Naive thymus-derived CD4-positive, alpha-beta T cell (primary cell): ENCODE measurements at regions not wholly inside any gene's neighbourhood (a gene's known extent, or its start where the extent isn't known, plus 50 kb on each side); places are given as distances from the start of the nearest gene placed in this dataset.

Source experiments
- ATAC-seq: fragments of 150-1000 bp; cut with Tn5 transposase; 2 replicates; pipeline ENCODE4 v1.10.0; 2021; ENCODE audit warnings: mild to moderate bottlenecking, moderate library complexity
- CTCF ChIA-PET: fragments of 350-600 bp; sonication (Branson Sonifier 250); formaldehyde crosslinking; loops from one replicate; lab custom pipeline; 2021; ENCODE audit warnings: antibody characterized with exemption; lab: Charles Lee
- POLR2A ChIA-PET: fragments of 350-600 bp; sonication (Branson Sonifier 250); formaldehyde crosslinking; loops from one replicate; lab custom pipeline; 2021; ENCODE audit warnings: antibody characterized with exemption, inconsistent platforms; lab: Charles Lee
- DNase-seq, 9 donors: peaks; one replicate each; pipeline versions ENCODE4 v3.0.0 to v3.0.0-alpha.2; 2020 to 2022; ENCODE audit warnings: mixed read lengths in 1 of 9
- H3K27ac ChIP-seq: one replicate; pipeline ENCODE4 v1.7.0; 2013; ENCODE audit warnings: mild to moderate bottlenecking, low read depth, low read length, moderate library complexity
- H3K27me3 ChIP-seq, 2 donors: one replicate each; pipeline ENCODE4 v1.7.0; 2013; ENCODE audit warnings: low read length in 2 of 2, mild to moderate bottlenecking in 2 of 2, moderate library complexity in 2 of 2; ENCODE audit not compliant: control insufficient read depth in 2 of 2, insufficient read depth in 2 of 2
- H3K36me3 ChIP-seq, 3 experiments: 1 replicate in 2 of 3; 2 replicates in 1 of 3; pipeline ENCODE4 v1.7.0; 2013; ENCODE audit warnings: low read length in 3 of 3, mild to moderate bottlenecking in 3 of 3, moderate library complexity in 1 of 3; ENCODE audit not compliant: insufficient read depth in 3 of 3, control insufficient read depth in 2 of 3
- H3K4me1 ChIP-seq, 2 donors: one replicate each; pipeline ENCODE4 v1.7.0; 2013; ENCODE audit warnings: low read length in 2 of 2, mild to moderate bottlenecking in 2 of 2, moderate library complexity in 1 of 2; ENCODE audit not compliant: control insufficient read depth in 2 of 2, insufficient read depth in 2 of 2
- H3K4me3 ChIP-seq: 2 replicates; pipeline ENCODE4 v1.7.0; 2013; ENCODE audit warnings: mild to moderate bottlenecking, low read length
- H3K9me3 ChIP-seq, 3 experiments: 1 replicate in 2 of 3; 2 replicates in 1 of 3; pipeline ENCODE4 v1.7.0; 2013; ENCODE audit warnings: low read length in 3 of 3; ENCODE audit not compliant: control insufficient read depth in 2 of 3
- H3K27ac Mint-ChIP-seq, 9 donors: one replicate each; pipeline ENCODE4 v1.8.0; 2020 to 2022; ENCODE audit warnings: mixed read lengths in 9 of 9, mild to moderate bottlenecking in 8 of 9, moderate library complexity in 5 of 9, inconsistent platforms in 2 of 9
- H3K27me3 Mint-ChIP-seq, 5 donors: one replicate each; pipeline ENCODE4 v1.8.0; 2021 to 2022; ENCODE audit warnings: mixed read lengths in 5 of 5, mild to moderate bottlenecking in 1 of 5
- H3K36me3 Mint-ChIP-seq, 5 donors: one replicate each; pipeline ENCODE4 v1.8.0; 2020 to 2022; ENCODE audit warnings: mixed read lengths in 5 of 5, mild to moderate bottlenecking in 3 of 5, inconsistent platforms in 1 of 5
- H3K4me1 Mint-ChIP-seq, 7 donors: one replicate each; pipeline ENCODE4 v1.8.0; 2020 to 2022; ENCODE audit warnings: mixed read lengths in 7 of 7, mild to moderate bottlenecking in 3 of 7, inconsistent platforms in 1 of 7
- H3K4me3 Mint-ChIP-seq, 10 donors: one replicate each; pipeline ENCODE4 v1.8.0; 2020 to 2022; ENCODE audit warnings: mild to moderate bottlenecking in 10 of 10, mixed read lengths in 10 of 10, moderate library complexity in 6 of 10, inconsistent platforms in 2 of 10
- H3K9me3 Mint-ChIP-seq, 11 donors: one replicate each; pipeline ENCODE4 v1.8.0; 2020 to 2022; ENCODE audit warnings: mixed read lengths in 11 of 11, mild to moderate bottlenecking in 4 of 11, inconsistent platforms in 1 of 11, moderate library complexity in 1 of 11
- intact Hi-C, 2 donors: fragments of 100-400 bp; cut with micrococcal nuclease; formaldehyde crosslinking; loops; one replicate each; pipeline ENCODE4 v1.15.1; 2023

DNA sequence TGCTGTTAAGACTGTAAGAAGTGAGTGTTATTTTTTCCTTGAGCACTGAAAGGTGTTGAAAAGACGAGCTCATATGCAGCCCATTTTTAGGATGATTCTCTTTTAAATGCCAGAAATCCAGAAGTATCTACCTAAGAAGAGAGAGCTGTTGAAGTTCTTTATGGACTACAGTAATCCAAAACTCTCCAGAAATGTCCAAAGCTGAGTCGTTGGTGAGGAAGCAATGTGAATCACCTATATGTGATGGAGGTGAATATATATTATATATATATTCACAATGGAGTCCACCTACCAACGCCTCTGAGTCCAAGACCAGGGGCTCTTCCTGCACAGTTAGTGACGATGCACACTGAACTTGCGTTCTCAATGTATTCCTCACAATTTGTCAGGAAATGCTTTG is 252.7 kb upstream of the PITRM1 start:
- intact Hi-C loops: no loop called here

DNA sequence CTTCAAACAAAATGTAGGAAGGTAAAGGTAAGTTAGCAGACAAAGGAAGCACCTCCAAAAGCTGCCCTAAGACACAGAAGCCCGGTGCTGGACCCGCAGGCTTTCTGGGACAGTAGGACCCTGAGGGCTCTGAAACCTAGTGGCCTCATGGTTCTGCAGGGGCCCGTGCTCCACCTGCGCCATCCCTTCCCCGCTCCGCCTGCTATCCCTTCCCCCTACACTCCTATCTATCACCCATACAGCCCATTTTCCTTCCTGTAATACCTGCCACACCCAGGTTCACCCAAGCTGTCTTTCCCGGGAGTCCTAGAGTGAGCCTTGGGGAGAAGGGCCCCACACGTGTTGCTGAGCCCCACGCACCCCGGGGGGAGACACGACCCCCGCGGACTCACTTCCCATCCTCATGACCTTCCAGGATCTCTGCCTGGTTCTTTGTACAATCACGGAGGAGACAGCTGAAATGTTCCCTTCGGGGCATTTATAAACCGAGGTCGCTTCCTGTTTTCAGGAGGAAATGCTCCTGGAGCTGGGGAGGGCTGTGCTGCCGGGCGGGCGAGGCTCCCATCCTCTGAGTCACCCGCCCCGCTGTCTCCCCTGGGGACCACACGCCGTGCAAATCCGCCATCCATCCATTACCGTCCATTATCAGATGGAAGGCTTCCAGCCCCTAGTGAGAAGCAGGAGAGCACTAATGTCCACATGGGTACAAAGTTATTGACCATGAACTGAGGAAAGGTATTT is 251.7 kb upstream of the PITRM1 start:
- Mint-ChIP-seq H3K4me1 (peaks cover 8 to 51% (median 14%) of the 10 kb centered on the region in 7 donors), H3K9me3 (no peaks in the 10 kb centered on the region)
- peak; percentile 40 for ATAC-seq

More for the DNA sequence above, 252.7 kb upstream of the PITRM1 start:
- Mint-ChIP-seq H3K4me1 (peaks cover 0 to 41% (median 7%) of the 10 kb centered on the region in 7 donors), H3K9me3 (peaks cover 0 to 7% (median 0%) of the 10 kb centered on the region in 11 donors), H3K36me3 (no peaks in the 10 kb centered on the region), H3K27ac (no peak overlapping the region), H3K4me3 (no peak overlapping the region), H3K27me3 (peaks cover 4 to 27% (median 6%) of the 10 kb centered on the region in 5 donors)
- H3K4me3 ChIP-seq: no peak overlapping the region
- ATAC-seq: no peak
- H3K4me1 ChIP-seq: peaks cover under 1 to 1% of the 10 kb centered on the region in 2 donors
- DNase-seq: no peak
- CTCF ChIA-PET: no interaction called here
- POLR2A ChIA-PET: no interaction called here
- no peaks in the 10 kb centered on the region for H3K9me3 ChIP-seq
- no peaks in the 10 kb centered on the region for H3K36me3 ChIP-seq
- no peaks in the 10 kb centered on the region for H3K27me3 ChIP-seq
- H3K27ac ChIP-seq: no peak overlapping the region

DNA sequence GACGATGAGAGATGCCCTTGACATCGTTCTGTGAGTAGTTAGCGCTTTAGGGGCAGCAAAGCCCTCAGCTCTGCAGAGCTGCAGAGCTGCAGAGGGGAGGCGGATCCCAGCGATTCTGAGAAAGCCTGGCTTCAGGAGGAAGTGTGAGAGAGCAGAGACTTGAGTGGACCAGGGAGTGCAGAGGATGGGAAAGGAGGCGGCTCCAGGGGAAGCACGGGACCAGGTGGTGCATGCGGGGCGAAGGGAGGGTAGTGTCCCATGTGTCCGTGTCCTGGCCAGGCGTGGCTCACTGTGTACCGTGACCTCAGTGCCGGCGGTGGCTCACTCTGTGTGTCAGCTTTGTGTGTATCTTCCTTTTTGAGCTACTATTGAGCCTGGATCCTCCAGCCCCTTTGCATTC is 250.8 kb upstream of the PITRM1 start:
- DNase-seq: no peak
- no peak overlapping the region for H3K27ac Mint-ChIP-seq
- peaks cover 6 to 7% of the 10 kb centered on the region in 2 donors for H3K4me1 ChIP-seq
- no peak for ATAC-seq
- no peaks in the 10 kb centered on the region for H3K36me3 ChIP-seq
- H3K4me3 Mint-ChIP-seq: no peak overlapping the region
- H3K27me3 ChIP-seq: no peaks in the 10 kb centered on the region
- no peaks in the 10 kb centered on the region for H3K9me3 ChIP-seq
- H3K27me3 Mint-ChIP-seq: peaks cover 6 to 29% (median 12%) of the 10 kb centered on the region in 5 donors
- no peaks in the 10 kb centered on the region for H3K9me3 Mint-ChIP-seq
- H3K4me3 ChIP-seq: no peak overlapping the region
- peaks cover 8 to 55% (median 14%) of the 10 kb centered on the region in 7 donors for H3K4me1 Mint-ChIP-seq
- H3K27ac ChIP-seq: no peak overlapping the region
- ChIA-PET CTCF (no interaction called here), POLR2A (no interaction called here)
- intact Hi-C loops: loop anchor here in 1 of 2 donors (5.0 kb wide), 1 partner anchor 44 kb away; no protein-coding TSS in a partner anchor
- no peaks in the 10 kb centered on the region for H3K36me3 Mint-ChIP-seq

More for the DNA sequence above, 251.7 kb upstream of the PITRM1 start:
- Mint-ChIP-seq H3K27me3 (peaks cover 6 to 29% (median 10%) of the 10 kb centered on the region in 5 donors), H3K4me3 (no peak overlapping the region), H3K36me3 (no peaks in the 10 kb centered on the region), H3K27ac (peak overlapping the region in 1 of 9 donors; percentile 30)
- DNase-seq: no peak
- CTCF ChIA-PET: no interaction called here
- no peak overlapping the region for H3K4me3 ChIP-seq
- no peaks in the 10 kb centered on the region for H3K9me3 ChIP-seq
- intact Hi-C loops: loop anchor here in 1 of 2 donors (5.0 kb wide), 1 partner anchor 43 kb away; no protein-coding TSS in a partner anchor
- no peaks in the 10 kb centered on the region for H3K27me3 ChIP-seq
- H3K27ac ChIP-seq: no peak overlapping the region
- H3K36me3 ChIP-seq: no peaks in the 10 kb centered on the region
- H3K4me1 ChIP-seq: peaks cover 6 to 7% of the 10 kb centered on the region in 2 donors
- POLR2A ChIA-PET: no interaction called here

DNA sequence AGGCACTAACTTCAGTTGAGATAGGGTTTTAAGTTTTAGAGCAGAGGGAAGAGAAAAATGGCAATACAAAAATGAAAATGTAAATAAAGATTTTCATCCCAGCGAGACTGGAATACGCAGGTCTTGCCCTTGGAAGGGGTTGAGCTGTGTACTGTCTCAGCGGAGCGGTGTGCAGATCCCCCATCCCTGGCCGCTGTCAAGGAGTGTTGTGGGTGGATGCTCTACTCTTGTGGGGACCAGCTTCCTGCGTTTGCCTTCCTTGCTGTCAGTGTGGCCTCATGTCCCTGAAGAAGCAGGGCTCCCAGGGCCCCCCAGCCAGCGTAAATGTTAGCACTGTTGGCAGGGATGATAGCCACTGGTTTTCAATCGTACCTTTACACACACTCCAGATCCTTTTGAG is 249.7 kb upstream of the PITRM1 start:
- no peaks in the 10 kb centered on the region for H3K27me3 ChIP-seq
- Mint-ChIP-seq H3K9me3 (peaks cover 0 to 2% (median 0%) of the 10 kb centered on the region in 11 donors), H3K27me3 (peaks cover 6 to 29% (median 12%) of the 10 kb centered on the region in 5 donors), H3K36me3 (no peaks in the 10 kb centered on the region), H3K27ac (peak overlapping the region in 1 of 9 donors; percentile 40), H3K4me1 (peaks cover 8 to 57% (median 14%) of the 10 kb centered on the region in 7 donors), H3K4me3 (peak overlapping the region in 1 of 10 donors; percentile 24)
- DNase-seq (no peak), ATAC-seq (no peak)
- no peaks in the 10 kb centered on the region for H3K9me3 ChIP-seq
- H3K36me3 ChIP-seq: no peaks in the 10 kb centered on the region
- ChIA-PET POLR2A (no interaction called here), CTCF (no interaction called here)
- peaks cover 6 to 7% of the 10 kb centered on the region in 2 donors for H3K4me1 ChIP-seq
- intact Hi-C loops: loop anchor here in 1 of 2 donors (5.0 kb wide), 1 partner anchor 45 kb away; no protein-coding TSS in a partner anchor
- H3K27ac ChIP-seq: no peak overlapping the region
- no peak overlapping the region for H3K4me3 ChIP-seq

DNA sequence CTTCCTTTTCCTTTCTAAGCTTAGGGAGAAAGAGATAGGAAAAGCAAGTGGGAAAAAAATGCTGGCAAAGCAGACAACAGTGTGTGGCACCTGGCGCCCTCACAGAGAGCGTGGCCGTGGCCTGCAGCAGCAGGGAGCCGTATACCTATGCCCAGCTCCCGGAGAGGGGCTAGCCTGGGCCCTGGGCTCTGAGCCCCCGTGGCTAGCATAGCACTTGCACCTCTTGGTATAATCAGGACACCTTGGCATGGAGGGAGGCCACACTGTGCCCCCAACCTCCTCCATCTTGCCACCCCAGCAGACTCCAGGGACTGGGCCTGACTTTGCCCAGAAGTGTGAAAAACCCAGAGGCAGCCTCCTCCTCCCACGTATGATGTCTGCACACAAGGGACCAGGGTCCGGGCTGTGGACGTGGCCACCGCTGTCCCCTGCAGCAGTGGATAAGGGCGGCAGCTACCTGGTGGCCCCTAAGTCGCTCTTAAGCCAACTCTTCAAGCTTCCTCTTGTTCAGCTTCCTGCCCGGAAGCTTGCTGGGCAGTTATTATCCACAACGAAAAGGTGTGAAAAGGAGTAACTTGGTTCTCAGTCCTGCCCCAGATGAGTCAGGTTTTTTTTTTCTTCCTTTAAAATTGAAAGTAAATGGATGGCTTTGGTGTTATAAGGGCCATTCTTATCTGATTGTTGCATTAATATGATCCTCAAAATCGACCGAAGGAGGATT is 249.1 kb upstream of the PITRM1 start:
- H3K27me3 Mint-ChIP-seq: peaks cover 6 to 29% (median 12%) of the 10 kb centered on the region in 5 donors
- H3K4me3 Mint-ChIP-seq: no peak overlapping the region
- Histone ChIP-seq H3K27ac (no peak overlapping the region), H3K9me3 (no peaks in the 10 kb centered on the region), H3K4me3 (no peak overlapping the region), H3K36me3 (no peaks in the 10 kb centered on the region), H3K27me3 (no peaks in the 10 kb centered on the region), H3K4me1 (peaks cover 6 to 7% of the 10 kb centered on the region in 2 donors)
- H3K9me3 Mint-ChIP-seq: peaks cover 0 to 2% (median 0%) of the 10 kb centered on the region in 11 donors
- intact Hi-C loops: loop anchor here in 1 of 2 donors (5.0 kb wide), 1 partner anchor 46 kb away; no protein-coding TSS in a partner anchor
- POLR2A ChIA-PET: no interaction called here
- no peaks in the 10 kb centered on the region for H3K36me3 Mint-ChIP-seq
- DNase-seq: no peak
- CTCF ChIA-PET: no interaction called here
- ATAC-seq: peak; percentile 57
- H3K27ac Mint-ChIP-seq: no peak overlapping the region
- H3K4me1 Mint-ChIP-seq: peaks cover 8 to 57% (median 14%) of the 10 kb centered on the region in 7 donors

DNA sequence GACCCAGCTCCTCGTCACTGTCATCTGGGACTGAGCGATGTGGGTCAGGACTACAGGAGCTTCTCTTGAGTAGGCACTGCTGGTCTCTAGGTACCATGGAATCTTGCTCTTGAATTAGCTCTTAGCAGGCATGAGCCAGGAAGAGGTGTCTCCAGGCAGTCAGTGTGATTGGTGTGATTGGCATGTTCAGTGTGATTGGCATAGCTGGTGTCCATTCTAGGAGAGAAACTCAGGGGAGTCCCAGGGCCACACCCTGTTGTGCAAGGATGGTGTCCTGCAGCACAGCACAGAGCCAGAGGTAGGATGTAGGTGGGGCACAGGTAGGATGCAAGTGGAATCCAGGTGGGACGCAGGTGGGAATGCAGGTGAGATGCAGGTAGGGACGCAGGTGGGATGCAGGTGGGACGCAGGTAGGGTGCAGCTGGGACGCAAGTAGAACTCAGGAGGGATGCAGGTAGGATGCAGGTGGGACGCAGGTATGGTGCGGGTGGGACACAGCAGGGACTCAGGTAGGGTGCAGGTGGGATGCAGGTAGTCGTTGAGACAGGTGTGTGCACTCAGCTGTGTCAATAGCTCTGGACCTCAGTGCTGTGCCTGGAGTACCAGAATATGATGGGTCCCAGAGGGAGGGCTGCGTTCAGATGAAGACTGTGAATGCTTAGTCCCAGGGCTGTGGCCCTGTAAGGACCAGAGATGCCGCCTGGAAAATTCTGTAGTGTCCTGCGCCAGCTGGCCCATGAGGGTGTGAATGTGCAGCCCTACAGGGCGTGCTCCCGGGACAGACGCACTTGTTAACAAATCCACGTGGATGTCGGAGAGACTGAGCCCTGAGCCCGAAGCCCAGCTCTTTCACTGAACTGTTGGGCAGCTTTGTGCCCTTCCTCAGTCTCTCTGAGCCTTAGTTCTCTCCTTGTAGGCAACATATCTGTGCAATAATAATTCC is 248.2 kb upstream of the PITRM1 start:
- CTCF ChIA-PET: no interaction called here

More for the DNA sequence above, 248.2 kb upstream of the PITRM1 start:
- Histone ChIP-seq H3K27ac (no peak overlapping the region), H3K36me3 (no peaks in the 10 kb centered on the region), H3K4me3 (no peak overlapping the region), H3K27me3 (no peaks in the 10 kb centered on the region), H3K4me1 (peaks cover 6 to 7% of the 10 kb centered on the region in 2 donors), H3K9me3 (no peaks in the 10 kb centered on the region)
- intact Hi-C loops: loop anchor here in 1 of 2 donors (5.0 kb wide), 1 partner anchor 47 kb away; no protein-coding TSS in a partner anchor
- DNase-seq (no peak), ATAC-seq (peak; percentile 10)
- H3K27ac Mint-ChIP-seq: peak overlapping the region in 2 of 9 donors; percentile 40 to 51
- peaks cover 8 to 57% (median 14%) of the 10 kb centered on the region in 7 donors for H3K4me1 Mint-ChIP-seq
- H3K4me3 Mint-ChIP-seq: peak overlapping the region in 2 of 10 donors; percentile 49 to 80
- POLR2A ChIA-PET: no interaction called here
- H3K36me3 Mint-ChIP-seq: no peaks in the 10 kb centered on the region
- H3K9me3 Mint-ChIP-seq: peaks cover 0 to 2% (median 0%) of the 10 kb centered on the region in 11 donors
- H3K27me3 Mint-ChIP-seq: peaks cover 6 to 29% (median 12%) of the 10 kb centered on the region in 5 donors
